Right lobe of liver (tissue), 4 donors: ENCODE measurements at regions not wholly inside any gene's neighbourhood (a gene's known extent, or its start where the extent isn't known, plus 50 kb on each side); places are given as distances from the start of the nearest gene placed in this dataset.

Experiments used
- POLR2A ChIP-seq: fragments of 450-650 bp; IDR thresholded peaks from one replicate; pipeline ENCODE4 v1.6.1; 2017; ENCODE audit warnings: antibody characterized with exemption, mild to moderate bottlenecking
- TF ChIP-seq, protein P1 (sequence below), 4 donors: fragments of 200-600 bp in 3 of 4; fragments of 450-650 bp in 1 of 4; IDR thresholded peaks; one replicate each; pipeline versions ENCODE4 v1.5.1 to v1.8.0; 2016 to 2022; ENCODE audit warnings: antibody characterized with exemption in 4 of 4, mild to moderate bottlenecking in 2 of 4
- donor health status: DM: no; HTN: no; CAD: no.
- donor health status: DM: no; HTN: no; CAD: no.
- donor health status: DM: no; HTN: yes; CAD: no.

DNA sequence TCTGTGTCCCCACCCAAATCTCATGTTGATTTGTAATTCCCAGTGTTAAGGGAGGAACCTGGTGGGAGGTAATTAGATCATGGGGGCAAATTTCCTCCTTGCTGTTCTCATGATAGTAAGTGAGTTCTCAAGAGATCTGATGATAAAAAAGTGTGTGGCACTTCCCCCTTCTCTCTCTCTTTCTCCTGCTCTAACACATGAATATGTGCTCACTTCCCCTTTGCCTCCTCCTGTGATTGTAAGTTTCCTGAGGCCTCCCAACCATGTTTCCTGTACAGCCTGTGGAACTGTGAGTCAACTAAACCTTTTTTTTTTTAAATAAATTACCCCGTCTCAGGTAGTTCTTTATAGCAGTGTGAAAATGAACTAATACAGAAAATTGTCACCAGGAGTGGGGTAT, 380.0 kb downstream of the MEIS1 start:
- TF ChIP-seq, protein P1, sequence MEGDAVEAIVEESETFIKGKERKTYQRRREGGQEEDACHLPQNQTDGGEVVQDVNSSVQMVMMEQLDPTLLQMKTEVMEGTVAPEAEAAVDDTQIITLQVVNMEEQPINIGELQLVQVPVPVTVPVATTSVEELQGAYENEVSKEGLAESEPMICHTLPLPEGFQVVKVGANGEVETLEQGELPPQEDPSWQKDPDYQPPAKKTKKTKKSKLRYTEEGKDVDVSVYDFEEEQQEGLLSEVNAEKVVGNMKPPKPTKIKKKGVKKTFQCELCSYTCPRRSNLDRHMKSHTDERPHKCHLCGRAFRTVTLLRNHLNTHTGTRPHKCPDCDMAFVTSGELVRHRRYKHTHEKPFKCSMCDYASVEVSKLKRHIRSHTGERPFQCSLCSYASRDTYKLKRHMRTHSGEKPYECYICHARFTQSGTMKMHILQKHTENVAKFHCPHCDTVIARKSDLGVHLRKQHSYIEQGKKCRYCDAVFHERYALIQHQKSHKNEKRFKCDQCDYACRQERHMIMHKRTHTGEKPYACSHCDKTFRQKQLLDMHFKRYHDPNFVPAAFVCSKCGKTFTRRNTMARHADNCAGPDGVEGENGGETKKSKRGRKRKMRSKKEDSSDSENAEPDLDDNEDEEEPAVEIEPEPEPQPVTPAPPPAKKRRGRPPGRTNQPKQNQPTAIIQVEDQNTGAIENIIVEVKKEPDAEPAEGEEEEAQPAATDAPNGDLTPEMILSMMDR (IDR thresholded peaks at IDR 0.05), result no peak
- no peak for TF ChIP-seq POLR2A
